ENCODE measurements at regions not wholly inside any gene's neighbourhood (a gene's known extent, or its start where the extent isn't known, plus 50 kb on each side); places are given as distances from the start of the nearest gene placed in this dataset.

DNA sequence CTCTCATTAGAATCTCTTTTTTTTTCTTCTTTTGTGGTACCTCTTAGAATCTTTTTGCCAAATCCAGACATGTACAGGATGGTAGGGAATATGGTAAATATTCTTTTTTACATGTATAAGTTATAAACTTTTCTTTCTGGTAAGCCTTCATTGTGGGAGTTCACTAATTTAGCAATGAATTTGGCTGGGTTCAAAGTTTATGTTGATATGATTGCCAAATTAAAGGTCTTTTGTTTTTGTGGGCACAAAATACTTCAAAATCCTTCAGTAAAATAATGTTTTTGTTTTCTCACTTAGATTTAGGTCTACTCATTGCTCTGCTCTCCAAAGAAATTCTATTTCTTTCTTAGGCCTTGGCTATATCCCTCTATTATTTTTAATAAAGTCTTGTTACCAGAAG, 1405.9 kb upstream of the ALCAM start:
- TF ChIP-seq POLR2A (IDR thresholded peaks at IDR 0.05) (no peak), CTCF (IDR thresholded peaks at IDR 0.05) (no peak)

Measured in body of pancreas (tissue), 4 donors.